Islet precursor cell (in vitro differentiated cells): ENCODE measurements at regions not wholly inside any gene's neighbourhood (a gene's known extent, or its start where the extent isn't known, plus 50 kb on each side); places are given as distances from the start of the nearest gene placed in this dataset.
"Not testable (repeated sequence)": the region's sequence is repeated elsewhere in the genome, so short reads cannot be mapped to it uniquely, and the experiment has no call there.

Experiments used
- DNase-seq: peaks from one replicate; pipeline ENCODE4 v3.0.0-alpha.2; 2018

DNA sequence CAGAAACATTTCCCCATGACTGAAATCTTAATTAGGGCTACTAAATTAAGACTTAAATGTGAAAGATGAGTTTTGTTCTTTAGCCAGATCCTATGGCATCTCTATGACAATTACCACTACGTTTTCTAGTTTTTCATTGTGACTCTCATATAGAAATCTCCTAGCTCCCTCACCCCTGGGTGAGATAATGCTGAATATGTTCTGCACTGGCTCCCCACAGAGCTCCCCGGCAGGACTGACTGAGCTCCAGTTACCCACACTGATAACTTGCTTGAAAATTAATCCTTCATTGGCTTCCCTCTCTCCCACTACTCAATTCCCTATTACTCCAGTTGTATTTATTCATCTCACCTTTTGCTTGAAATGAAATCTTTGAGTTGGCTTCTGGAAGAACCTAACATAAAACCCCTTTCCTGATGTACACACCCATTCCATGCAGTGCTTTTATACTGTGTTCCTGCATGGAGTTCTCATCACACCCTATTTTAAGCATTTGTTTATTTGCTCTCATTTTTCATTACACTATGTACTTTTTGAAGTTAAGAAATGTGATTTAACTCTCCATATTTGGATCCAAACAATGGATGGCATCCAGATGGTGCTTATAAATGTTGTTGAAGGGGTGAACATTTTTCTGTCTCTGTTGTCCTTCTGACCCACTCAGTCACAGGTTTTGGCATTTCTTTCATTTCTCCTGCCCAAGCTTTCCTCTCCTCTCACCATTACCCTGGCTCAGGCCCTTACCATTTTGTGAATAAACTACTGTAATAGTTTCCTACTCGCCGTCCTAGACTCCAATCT is 623.4 kb downstream of the SPRY1 start:
- DNase-seq: no peak

DNA sequence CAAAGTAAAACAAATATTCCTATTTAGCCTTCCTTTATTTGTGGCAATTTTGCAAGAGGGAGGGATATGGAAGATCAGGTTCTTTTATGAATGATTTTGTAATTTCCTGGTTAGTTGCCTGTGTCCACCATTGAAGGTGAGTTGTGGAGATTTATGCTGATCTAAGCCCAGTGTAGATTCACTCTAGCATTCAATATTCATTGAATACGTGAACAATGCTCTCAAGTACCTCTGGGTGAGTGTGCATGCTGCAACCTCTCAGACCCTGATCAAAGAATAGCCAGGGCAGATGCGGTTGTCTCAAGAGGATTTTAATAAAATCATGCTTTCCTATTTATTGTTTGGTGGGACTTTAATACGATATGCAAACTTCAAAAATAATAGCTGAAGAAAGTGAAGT is 628.4 kb downstream of the SPRY1 start:
- no peak for DNase-seq

DNA sequence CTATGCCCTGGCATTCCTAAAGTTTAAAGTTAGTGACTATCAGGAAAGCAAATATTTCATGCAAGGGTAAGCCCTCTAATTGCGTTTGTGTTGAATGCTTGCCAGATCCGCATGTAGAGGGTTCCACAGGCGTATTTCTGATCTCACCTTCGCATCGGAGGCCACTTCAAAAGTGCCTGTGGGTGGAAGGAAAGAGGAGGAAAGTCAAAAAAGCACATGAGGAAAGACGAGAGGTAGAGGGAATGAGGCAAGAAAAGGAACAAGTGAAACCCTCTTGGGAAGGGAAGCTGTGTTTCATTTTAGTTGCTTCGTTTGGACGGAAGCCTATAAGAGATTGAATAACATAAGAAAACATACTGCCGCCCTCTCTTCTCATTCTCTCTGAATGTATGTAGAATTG is 628.8 kb downstream of the SPRY1 start:
- DNase-seq: no peak

DNA sequence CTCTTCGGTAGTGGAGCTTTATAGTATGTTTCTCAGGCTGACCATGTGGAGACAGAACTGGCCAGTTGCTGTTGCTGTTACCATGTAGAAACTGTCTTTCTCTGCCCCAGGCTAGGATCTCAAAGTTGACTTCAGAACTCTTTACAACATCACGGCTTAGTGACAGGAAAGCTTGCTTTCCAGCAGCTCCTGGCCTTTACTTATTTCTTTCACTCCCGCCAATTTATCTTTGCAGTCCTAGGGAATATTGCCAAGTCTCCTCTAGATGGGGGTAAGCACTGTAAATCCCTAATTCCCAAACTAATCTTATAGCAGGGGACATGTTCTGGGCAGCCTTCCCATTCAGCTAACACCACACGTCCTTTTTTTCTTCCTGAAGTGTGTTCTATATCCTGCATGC is 631.6 kb downstream of the SPRY1 start:
- no peak for DNase-seq

DNA sequence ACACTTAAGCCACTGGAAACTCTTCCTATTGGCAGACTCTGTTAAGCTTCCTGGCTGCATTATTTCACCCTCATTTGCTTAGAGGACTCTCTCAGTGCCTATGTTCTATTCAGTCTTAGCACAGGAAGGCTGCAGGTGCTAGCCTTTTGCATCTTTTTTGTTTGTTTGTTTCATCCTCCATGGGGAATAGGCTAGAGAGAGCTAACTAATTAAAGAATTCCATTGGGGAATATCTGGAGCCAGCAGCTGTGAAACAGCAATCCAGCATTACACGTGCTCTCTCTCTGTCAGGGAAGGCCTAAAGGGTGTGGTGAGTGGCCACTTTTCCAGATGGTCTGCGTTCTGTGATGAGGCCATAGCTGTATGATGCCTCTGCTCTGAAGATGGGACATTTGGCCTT is 633.6 kb downstream of the SPRY1 start:
- DNase-seq: no peak

DNA sequence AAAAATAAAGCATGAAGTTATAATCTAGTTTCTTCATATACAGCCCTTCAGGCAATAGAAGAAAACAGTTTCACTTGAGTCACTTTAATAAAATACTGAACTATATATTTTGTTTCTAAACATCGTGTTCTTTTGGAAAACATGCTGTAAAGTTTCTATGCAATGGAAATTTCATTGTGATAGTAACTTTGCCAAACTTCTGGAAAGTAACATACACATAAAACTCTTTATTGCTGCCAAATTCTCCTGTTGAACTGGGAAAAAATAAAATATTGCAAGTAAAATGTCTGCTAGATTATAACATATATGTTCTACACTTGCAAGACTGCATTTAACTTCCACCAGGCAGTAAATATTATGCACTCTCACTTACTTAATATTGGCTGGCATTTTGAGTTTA is 635.4 kb downstream of the SPRY1 start:
- DNase-seq: no peak

DNA sequence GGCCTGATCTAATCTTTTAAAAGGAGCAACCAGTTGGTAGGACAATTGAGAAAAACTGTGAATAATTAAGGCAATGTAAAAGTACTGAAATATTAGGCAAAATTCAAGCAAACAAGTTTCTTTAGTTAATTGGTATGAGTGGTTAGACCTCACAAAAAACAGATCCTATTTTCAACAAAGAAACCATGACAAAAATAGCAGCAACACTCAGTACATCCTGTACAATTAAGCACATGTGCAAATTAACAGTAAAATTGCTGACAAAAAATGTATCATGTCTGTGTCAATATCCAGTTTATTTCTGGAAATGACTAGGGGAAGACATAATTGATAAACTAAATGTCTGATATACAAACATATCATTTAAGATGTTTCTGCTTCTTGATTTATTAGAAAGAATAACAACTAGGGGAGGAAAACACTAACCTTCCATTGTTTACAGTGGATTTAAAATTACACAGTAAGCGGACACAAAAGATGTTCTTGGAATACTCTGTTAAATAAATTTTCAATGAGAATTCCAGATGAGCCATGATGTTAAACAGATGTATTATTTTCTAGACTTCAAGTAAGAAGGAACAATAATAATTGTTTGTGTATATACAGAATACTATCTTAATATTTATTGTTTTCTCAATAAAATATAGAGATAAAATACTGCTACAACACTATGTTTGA is 638.9 kb downstream of the SPRY1 start:
- DNase-seq: no peak

DNA sequence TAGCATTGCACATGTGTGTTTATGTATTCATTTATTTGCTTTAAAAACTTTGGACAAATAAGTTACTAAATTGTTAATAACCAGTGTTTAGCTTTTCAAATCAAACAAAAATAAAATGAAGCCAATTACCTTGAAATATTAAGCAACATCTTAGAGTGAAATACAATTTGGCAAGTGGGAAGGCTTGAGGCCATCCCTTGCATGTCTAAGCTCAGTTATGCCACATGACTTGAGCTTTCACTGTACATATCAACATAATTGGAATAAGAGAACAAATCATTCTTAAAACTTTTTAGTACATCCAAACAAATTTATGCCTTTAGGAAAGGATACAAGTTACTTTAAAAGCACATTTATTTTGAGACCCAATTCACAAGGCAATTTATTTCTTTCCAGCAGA is 640.6 kb downstream of the SPRY1 start:
- no peak for DNase-seq

DNA sequence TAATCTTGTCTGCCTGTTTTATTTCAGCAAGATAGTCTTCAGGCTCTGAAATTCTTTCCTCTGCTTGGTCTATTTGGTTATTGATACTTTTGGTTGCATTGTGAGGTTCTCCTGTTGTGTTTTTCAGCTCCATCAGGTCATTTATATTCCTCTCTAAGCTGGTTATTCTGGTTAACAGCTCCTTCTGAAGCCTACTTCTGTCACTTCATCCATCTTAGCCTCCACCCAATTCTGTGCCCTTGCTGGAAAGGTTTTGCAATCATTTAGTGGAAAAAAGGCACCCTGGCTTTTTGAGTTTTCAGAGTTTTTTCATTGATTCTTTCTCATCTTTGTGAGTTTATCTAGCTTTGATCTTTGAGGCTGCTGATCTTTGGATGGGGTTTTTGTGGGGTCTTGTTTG is 647.7 kb downstream of the SPRY1 start:
- no peak for DNase-seq

DNA sequence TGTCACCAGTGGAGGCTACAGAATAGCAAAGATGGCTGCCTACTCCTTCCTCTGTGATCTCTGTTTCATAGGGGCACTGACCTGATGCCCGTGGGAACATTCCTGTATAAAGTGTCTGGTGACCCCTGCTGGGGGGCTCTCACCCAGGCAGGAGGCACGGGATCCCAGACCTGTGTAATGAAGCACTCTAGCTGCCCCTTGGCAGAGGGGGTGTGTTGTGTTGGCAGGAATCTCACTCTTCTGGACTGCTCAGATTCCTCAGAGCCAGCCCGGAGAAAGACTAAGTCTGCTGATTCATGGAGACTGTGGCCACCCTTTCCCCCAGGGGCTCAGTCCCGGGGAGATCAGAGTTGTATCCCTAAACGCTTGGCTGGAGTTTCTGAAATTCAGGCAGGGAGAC is 648.3 kb downstream of the SPRY1 start:
- peak; percentile 55 for DNase-seq

DNA sequence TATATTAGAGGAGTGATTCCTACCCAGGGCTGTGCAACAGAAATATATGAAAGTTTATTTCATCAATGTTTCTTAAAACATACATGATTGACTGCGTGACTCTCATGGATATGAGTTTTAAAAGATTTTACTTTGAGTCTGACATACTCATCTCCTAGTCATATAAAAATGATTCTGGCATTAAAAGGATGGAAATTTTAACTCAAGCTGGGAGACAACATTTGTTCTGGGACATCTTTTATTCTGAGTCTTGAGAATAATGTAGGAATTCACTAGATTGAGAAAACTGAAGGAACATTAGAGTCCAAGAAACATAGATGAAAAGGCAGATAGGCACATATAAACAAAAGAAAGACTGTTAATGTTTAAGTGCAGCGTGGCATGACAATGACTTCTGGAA is 649.6 kb downstream of the SPRY1 start:
- DNase-seq: no peak

DNA sequence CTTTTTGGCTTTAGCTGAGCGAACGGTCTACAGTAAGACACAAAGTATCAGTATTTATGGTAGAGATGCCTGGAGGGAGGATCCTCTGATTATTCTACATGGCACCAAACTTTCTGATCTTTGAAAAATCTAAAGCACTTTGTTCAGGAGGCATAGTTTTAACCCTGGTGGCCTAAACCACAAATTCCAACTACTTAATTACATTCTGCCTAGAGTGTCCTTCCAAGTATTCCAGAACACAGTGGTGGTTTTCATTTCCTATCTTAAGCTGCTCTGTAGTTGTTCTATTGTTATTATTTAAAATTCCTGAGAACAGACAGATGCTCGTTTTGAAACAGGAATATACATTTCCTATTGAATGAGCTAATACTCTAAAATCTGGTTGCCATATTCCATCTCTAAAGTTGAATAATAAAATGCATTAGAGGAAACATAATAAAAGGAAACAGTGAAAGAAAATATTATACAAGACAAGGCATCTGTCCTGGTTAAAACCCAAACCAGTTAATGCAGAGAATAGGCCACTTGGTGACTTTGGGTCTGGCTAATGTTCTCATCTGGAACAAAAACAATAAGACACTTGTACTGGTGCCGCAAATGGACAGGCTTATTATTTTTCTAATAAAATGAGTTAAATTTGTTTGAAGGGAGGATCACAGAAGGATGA is 657.4 kb downstream of the SPRY1 start:
- no peak for DNase-seq

DNA sequence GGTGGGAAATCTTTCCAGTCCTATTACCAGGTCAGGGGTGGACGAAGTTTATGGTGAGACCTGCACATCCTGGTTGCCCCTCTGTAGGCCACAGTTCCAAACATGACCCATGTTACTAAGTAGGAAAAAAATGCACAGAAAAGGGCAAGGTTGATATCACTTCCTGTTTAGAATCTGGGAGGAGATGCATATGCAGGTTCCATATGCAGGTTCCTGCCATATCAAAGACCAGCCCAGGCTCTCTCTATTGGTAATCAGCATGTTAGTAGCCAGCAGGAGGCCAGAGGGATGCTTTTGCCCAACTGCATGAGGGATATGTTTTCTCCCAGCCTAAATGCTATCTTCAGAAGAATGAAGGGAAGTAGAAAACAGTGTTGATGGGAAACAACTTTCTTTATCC is 657.2 kb downstream of the ANKRD50 start:
- no peak for DNase-seq

DNA sequence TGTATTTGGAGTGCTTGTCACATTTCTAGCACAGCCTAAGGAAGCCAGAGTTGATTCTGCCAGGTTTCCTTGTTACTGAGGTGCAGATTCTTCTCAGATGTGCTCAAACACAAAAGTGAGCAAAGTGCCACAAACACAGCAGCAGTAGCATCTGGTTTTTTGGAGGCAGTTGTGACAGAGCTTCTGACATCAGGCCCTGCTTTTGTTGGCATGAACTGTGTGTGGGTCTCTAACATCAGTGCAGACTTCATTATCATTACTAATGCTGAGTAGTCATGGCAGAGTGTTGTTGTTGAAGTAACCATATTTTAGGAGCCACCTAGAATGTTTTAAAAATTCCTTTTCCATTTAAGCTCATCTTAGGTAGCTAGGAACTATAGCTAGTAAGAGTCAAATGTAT is 656.6 kb downstream of the ANKRD50 start:
- no peak for DNase-seq

DNA sequence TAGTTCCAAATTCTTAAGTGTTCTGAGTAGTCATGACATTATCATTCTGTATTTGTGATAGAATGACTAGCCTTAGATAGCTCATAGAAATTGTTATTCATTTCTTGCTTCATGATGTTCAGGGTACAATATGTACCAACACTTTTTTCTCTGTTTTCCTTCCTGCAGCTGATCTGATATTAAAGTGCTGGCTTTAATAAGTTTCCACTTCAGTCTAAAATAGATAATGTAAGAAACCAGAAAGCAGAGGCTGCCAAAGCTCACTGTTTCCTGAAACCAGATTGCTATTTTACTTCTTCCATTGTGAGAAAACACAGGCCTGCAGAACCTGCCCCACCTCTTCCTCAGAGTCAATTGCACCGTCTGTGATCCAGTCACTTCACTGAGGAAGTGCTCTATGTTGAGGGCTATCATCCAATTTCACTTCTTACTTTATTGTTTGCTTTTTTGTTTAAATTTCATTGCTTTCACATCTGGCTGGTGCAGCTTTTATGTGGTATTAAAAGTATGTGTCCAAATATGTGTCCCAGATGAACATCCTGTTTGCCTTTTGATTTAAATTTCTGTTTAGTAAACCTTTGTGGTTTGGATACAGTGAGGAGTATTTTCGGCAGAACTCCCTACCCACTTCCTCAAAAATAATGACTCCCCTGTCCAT is 652.1 kb downstream of the ANKRD50 start:
- peak; percentile 65 for DNase-seq

DNA sequence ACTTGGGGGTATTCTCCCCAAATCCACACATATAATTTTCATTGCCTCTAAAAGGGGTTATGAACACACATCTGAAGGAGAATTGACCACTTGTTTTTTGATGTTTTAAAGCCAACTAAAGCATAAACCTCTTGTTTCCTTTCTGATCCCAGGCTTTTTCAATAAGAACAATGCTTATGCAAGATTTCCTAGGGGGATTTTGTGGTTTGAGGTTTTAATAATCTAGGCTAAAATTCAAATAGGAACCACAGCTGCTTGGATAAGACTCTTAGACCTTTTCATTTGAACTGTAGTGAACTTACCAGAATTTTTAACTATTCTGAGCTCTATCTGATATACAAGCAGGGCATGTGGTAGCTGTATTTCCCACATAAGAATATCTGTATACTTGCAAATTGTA is 651.1 kb downstream of the ANKRD50 start:
- DNase-seq: no peak

DNA sequence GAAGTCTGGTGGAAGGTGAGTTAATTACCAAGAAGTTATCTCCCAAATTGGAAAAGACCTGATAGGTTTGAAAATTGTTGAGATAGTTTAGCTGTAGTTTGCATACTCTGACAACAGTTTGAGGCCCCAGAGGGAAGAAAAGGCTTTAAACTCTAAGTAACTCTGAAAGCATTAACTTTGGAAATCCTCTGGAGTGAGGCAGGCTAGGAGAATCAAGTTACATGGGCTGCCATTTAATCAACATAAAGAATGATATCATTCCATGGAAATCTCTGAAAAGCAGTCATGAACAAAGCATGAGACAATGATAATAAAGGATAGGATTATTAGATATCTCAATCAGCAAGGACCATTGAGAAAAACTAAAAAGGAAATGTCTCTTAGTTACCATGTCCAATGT is 647.1 kb downstream of the ANKRD50 start:
- DNase-seq: no peak

DNA sequence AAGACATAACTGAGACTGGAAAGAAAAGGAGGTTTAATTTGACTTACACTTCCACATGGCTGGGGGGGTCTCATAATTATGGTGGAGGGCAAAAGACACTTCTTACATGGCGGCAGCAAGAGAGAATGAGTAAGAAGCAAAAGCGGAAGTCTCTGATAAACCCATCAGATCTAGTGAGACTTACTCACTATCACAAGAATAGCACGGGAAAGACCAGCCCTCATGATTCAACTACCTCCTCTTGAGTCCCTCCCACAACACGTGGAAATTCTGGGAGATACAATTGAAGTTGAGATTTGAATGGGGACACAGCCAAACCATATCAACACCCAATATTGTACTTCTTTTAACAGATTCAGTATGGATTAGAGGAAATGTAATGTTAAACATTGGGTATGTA is 646.6 kb downstream of the ANKRD50 start:
- DNase-seq: no peak

DNA sequence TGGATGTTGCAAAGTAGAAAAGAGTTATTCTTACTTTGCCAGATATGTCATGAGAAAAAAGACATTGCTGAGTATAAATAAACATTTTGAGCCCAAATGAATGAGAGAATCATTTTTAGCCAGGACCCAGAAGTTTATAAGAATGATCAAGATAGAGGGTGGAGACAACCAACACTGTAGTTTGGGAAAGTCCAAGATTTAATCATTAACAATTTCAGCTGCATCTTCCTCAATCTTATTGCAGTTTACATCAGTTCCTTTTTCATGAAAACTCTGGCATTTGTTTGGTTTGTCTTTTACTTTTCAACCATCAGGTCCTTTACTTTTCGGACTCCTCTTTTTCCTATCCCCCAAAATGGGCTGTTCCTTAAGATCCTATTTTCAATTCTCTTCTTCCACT is 645.9 kb downstream of the ANKRD50 start:
- no peak for DNase-seq

DNA sequence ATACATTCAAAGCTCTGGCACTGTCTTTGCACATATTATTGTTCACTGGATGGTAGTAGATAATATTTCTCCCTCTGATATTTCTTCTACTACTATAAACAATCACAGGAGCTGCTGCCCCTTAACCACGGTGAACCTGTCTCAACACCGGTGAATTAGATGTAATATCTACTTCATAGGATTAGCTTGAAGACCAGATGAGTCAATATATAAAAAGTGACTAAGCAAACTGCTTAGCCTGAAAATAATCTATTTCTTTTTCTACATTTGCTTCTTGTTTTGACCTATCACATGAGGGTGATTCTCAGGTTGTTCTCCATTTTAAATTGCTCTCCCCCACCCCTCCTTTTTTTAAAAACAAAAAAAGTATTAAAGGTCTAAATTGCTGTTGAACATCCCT is 645.5 kb downstream of the ANKRD50 start:
- no peak for DNase-seq

DNA sequence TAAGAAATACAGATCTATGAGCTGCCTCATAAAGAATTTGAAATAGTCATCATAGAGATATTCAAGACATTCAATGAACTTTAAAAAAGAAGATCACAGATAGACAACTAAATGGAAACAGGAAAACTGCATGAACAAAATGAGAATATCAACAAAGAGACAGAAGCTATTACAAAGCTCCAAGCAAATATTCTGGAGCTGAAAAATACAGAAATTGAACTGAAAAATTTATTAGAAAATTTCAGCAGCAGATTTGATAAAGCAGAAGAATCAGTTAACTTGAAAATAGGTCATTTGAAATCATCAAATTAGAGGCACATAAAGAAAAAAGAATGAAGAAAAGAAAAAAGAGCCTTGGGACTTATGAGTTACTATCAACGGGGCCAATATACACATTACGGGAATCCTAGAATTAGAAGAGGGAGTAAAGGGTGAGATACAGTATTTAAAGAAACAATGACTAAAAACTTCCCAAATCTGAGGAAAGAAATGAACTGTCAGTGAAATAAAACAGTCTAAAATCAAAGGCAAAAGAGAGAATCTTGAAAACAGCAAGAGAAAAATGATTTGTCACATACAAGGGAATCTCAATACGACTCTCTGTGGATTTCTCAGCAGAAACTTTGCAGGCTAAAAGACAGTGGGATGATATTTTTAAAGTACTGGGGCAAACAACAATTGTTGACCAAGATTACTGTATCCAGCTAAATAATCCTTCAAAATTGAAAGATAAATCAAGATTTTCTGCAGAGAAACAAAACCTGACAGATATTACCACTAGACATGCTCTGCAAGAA is 641.6 kb downstream of the ANKRD50 start:
- no peak for DNase-seq

DNA sequence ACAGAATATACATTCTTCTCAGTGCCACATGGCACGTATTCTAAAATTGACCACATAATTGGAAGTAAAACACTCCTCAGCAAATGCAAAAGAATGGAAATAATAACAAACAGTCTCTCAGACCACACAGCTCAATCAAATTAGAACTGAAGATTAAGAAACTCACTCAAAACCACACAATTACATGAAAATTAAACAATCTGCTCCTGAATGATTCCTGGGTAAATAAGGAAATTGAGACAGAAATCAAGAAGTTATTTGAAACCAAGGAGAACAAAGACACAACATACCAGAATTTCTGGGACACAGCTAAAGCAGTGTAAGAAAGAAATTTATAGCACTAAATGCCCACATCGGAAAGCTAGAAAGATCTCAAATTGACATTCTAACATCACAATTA is 637.3 kb downstream of the ANKRD50 start:
- DNase-seq: not testable (repeated sequence)
